ENCODE measurements at regions not wholly inside any gene's neighbourhood (a gene's known extent, or its start where the extent isn't known, plus 50 kb on each side); places are given as distances from the start of the nearest gene placed in this dataset.

DNA sequence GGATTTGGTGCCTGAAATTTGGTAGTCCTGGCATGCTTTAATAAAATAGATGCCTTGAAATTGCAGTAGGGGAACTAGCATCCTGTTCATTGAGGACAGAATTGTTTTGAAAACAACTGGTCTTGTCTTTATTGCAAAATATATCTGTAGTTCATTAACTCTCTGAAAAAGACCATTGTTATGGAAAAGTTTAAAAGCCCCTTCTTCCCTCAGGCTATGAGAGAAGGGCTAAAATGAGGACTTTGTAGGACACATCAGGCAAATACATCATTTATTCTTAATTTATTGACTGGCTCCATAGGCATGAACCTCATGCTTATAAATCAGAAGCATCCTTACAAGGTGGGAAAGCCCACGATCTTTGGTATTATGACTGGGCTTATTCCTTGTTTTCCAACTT lies 221.0 kb upstream of the CBLB start:
- Histone ChIP-seq H3K27me3 (no peaks in the 10 kb centered on the region), H3K27ac (no peak overlapping the region), H3K4me1 (no peaks in the 10 kb centered on the region), H3K4me3 (no peak overlapping the region), H3K36me3 (no peaks in the 10 kb centered on the region), H3K9me3 (no peaks in the 10 kb centered on the region)
- no peak for TF ChIP-seq EP300 (IDR thresholded peaks at IDR 0.05)
- no peak for TF ChIP-seq POLR2A (IDR thresholded peaks at IDR 0.05)
- TF ChIP-seq, protein P1, sequence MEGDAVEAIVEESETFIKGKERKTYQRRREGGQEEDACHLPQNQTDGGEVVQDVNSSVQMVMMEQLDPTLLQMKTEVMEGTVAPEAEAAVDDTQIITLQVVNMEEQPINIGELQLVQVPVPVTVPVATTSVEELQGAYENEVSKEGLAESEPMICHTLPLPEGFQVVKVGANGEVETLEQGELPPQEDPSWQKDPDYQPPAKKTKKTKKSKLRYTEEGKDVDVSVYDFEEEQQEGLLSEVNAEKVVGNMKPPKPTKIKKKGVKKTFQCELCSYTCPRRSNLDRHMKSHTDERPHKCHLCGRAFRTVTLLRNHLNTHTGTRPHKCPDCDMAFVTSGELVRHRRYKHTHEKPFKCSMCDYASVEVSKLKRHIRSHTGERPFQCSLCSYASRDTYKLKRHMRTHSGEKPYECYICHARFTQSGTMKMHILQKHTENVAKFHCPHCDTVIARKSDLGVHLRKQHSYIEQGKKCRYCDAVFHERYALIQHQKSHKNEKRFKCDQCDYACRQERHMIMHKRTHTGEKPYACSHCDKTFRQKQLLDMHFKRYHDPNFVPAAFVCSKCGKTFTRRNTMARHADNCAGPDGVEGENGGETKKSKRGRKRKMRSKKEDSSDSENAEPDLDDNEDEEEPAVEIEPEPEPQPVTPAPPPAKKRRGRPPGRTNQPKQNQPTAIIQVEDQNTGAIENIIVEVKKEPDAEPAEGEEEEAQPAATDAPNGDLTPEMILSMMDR (IDR thresholded peaks at IDR 0.05): no peak
- DNase-seq (ENCODE audit: low spot score in 2 of 2): no peak
- WGBS, 2 donors: 60 to 68% methylated on average over 1 of the region's 1 CpG

DNA sequence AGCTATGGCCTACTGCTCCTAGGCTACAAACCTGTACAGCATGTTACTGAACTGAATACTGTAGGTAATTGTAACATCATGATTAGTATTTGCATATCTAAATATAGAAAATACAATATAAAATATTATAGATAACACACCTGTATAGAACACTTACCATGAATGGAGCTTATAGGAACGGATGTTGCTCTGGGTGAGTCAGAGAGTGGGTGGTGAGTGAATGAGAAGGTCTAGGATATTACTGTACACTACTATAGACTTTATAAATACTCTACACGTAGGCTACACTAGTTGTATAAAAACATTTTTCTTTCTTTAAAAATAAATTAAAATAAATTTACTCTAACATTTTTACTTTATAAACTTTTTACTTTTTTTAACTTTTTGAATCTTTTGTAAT lies 224.0 kb upstream of the CBLB start:
- Histone ChIP-seq H3K4me1 (no peaks in the 10 kb centered on the region), H3K36me3 (no peaks in the 10 kb centered on the region), H3K27me3 (no peaks in the 10 kb centered on the region), H3K4me3 (no peak overlapping the region), H3K27ac (no peak overlapping the region), H3K9me3 (no peaks in the 10 kb centered on the region)
- 87 to 88% methylated on average over 2 of the region's 2 CpGs for WGBS, 2 donors
- no peak for DNase-seq (ENCODE audit: low spot score in 2 of 2)
- TF ChIP-seq, protein P1 (IDR thresholded peaks at IDR 0.05): no peak
- no peak for TF ChIP-seq EP300 (IDR thresholded peaks at IDR 0.05)
- no peak for TF ChIP-seq POLR2A (IDR thresholded peaks at IDR 0.05)

DNA sequence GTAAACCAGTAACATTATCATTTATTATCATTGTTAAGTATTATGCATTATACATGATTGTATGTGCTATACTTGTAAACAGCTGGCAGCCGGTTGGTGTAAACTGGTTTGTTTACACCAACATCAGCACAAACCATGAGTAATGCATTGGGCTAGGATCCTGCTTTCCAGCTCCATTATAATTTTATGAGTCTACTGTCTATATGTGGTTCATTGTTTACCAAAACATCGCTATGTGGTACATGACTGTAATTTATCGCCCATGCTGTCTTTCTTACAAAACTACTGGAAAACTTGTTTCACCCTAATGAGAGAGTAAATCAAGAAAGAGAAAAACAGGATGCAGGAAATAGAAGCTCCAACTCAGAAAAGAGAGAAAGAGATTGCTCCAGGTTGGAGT lies 224.8 kb upstream of the CBLB start:
- no peak for DNase-seq (ENCODE audit: low spot score in 2 of 2)
- H3K9me3 ChIP-seq: no peaks in the 10 kb centered on the region
- no peaks in the 10 kb centered on the region for H3K27me3 ChIP-seq
- H3K36me3 ChIP-seq: no peaks in the 10 kb centered on the region
- TF ChIP-seq, protein P1 (IDR thresholded peaks at IDR 0.05): no peak
- no peak for TF ChIP-seq POLR2A (IDR thresholded peaks at IDR 0.05)
- TF ChIP-seq EP300 (IDR thresholded peaks at IDR 0.05): no peak
- H3K4me1 ChIP-seq: no peaks in the 10 kb centered on the region
- no peak overlapping the region for H3K27ac ChIP-seq
- WGBS, 2 donors: 92 to 97% methylated on average over 3 of the region's 3 CpGs
- H3K4me3 ChIP-seq: no peak overlapping the region

DNA sequence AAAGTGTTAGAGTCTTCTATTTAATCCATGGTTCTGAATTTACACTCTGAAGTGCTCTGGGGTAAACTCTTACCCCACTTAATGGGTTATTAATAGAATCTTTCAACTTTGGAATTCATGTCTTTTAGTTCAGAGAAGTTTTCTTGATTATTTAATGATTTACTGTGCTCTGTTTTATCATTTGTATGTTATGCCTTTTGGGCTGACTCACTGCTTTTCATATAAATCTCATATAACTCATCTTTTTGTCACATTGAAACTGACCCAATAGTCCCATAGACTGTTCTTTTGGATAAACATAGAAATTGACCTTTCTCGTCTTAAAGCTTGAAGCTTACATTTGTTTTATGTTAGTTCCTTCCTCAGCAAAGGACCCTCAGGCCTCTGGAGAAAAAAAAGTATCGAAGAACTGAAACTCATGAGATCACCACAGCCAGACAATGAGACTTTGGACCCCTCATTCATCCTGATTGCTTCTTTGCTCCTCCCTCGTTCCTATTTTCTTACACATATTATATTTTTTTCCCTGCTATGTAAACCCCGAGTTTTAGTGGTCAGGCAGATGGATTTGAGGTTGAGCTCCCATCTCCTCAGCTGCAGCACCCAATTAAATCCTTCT lies 229.1 kb upstream of the CBLB start:
- Histone ChIP-seq H3K27ac (no peak overlapping the region), H3K4me3 (no peak overlapping the region), H3K9me3 (peaks cover 0 to 11% (median 0%) of the 10 kb centered on the region in 4 donors), H3K4me1 (no peaks in the 10 kb centered on the region), H3K36me3 (no peaks in the 10 kb centered on the region), H3K27me3 (no peaks in the 10 kb centered on the region)
- no peak for DNase-seq (ENCODE audit: low spot score in 2 of 2)
- WGBS, 2 donors: 47 to 51% methylated on average over 4 of the region's 4 CpGs
- TF ChIP-seq, protein P1 (IDR thresholded peaks at IDR 0.05): no peak
- TF ChIP-seq EP300 (IDR thresholded peaks at IDR 0.05) (no peak), POLR2A (IDR thresholded peaks at IDR 0.05) (no peak)

DNA sequence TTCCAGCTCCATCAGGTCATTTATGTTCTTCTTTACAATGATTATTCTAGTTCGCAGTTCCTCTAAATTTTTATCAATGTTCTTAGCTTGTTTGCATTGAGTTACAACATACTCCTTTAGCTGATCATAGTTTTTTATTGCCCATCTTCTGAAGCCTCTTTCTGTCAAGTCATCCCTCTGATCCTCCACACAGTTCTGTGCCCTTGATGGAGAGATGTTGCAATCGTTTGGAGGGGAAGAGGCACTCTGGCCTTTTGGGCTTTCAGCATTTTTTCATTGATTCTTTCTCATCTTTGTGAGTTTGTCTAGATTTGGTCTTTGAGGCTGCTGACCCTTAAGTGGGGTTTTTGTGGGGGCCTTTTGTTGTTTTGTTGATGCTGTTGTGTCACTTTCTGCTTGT lies 234.6 kb upstream of the CBLB start:
- Histone ChIP-seq H3K4me3 (no peak overlapping the region), H3K27ac (no peak overlapping the region), H3K36me3 (no peaks in the 10 kb centered on the region), H3K27me3 (no peaks in the 10 kb centered on the region), H3K9me3 (peaks cover 0 to 21% (median 0%) of the 10 kb centered on the region in 4 donors), H3K4me1 (no peaks in the 10 kb centered on the region)
- DNase-seq (ENCODE audit: low spot score in 2 of 2): no peak
- TF ChIP-seq POLR2A (IDR thresholded peaks at IDR 0.05) (no peak), EP300 (IDR thresholded peaks at IDR 0.05) (no peak)
- TF ChIP-seq, protein P1 (IDR thresholded peaks at IDR 0.05): no peak
- 70 to 77% methylated on average over 2 of the region's 2 CpGs for WGBS, 2 donors
